ENCODE measurements at regions not wholly inside any gene's neighbourhood (a gene's known extent, or its start where the extent isn't known, plus 50 kb on each side); places are given as distances from the start of the nearest gene placed in this dataset.

GRCh38 chrX:39156051-39156450 lies 354.8 kb downstream of the MID1IP1 start:
- Mint-ChIP-seq H3K9me3 (no peaks in the 10 kb centered on the region), H3K27ac (no peak overlapping the region)

GRCh38 chrX:39157006-39157405 lies 355.7 kb downstream of the MID1IP1 start:
- no peak overlapping the region for H3K4me3 Mint-ChIP-seq
- peaks cover 16% of the 10 kb centered on the region for H3K4me1 Mint-ChIP-seq (ENCODE audit: low read depth)
- no peak overlapping the region for H3K27ac Mint-ChIP-seq
- no peaks in the 10 kb centered on the region for H3K36me3 Mint-ChIP-seq (ENCODE audit: low read depth)
- no peak for DNase-seq
- H3K9me3 Mint-ChIP-seq, result no peaks in the 10 kb centered on the region
- H3K27me3 Mint-ChIP-seq, result peaks cover 48% of the 10 kb centered on the region

More at GRCh38 chrX:39156051-39156450, 354.8 kb downstream of the MID1IP1 start:
- peaks cover 12% of the 10 kb centered on the region for H3K4me1 Mint-ChIP-seq (ENCODE audit: low read depth)
- H3K27me3 Mint-ChIP-seq, result peaks cover 42% of the 10 kb centered on the region
- H3K4me3 Mint-ChIP-seq, result no peak overlapping the region
- H3K36me3 Mint-ChIP-seq (ENCODE audit: low read depth), result no peaks in the 10 kb centered on the region
- no peak for DNase-seq

GRCh38 chrX:39157796-39158195 lies 356.5 kb downstream of the MID1IP1 start:
- peaks cover 46% of the 10 kb centered on the region for H3K27me3 Mint-ChIP-seq

GRCh38 chrX:39158801-39159657 lies 357.8 kb downstream of the MID1IP1 start:
- Mint-ChIP-seq H3K27me3 (peaks cover 53% of the 10 kb centered on the region), H3K9me3 (no peaks in the 10 kb centered on the region), H3K4me3 (no peak overlapping the region), H3K4me1 (ENCODE audit: low read depth) (peaks cover 32% of the 10 kb centered on the region), H3K27ac (no peak overlapping the region), H3K36me3 (ENCODE audit: low read depth) (no peaks in the 10 kb centered on the region)
- DNase-seq, result no peak

More at GRCh38 chrX:39157796-39158195, 356.5 kb downstream of the MID1IP1 start:
- Mint-ChIP-seq H3K9me3 (no peaks in the 10 kb centered on the region), H3K4me1 (ENCODE audit: low read depth) (peaks cover 20% of the 10 kb centered on the region), H3K4me3 (no peak overlapping the region), H3K36me3 (ENCODE audit: low read depth) (no peaks in the 10 kb centered on the region), H3K27ac (no peak overlapping the region)
- DNase-seq, result no peak

GRCh38 chrX:39159921-39160507 lies 358.8 kb downstream of the MID1IP1 start:
- H3K36me3 Mint-ChIP-seq (ENCODE audit: low read depth), result no peaks in the 10 kb centered on the region
- H3K4me3 Mint-ChIP-seq, result no peak overlapping the region
- no peak overlapping the region for H3K27ac Mint-ChIP-seq
- H3K27me3 Mint-ChIP-seq, result peaks cover 49% of the 10 kb centered on the region
- H3K4me1 Mint-ChIP-seq (ENCODE audit: low read depth), result peaks cover 35% of the 10 kb centered on the region
- H3K9me3 Mint-ChIP-seq, result no peaks in the 10 kb centered on the region
- no peak for DNase-seq

GRCh38 chrX:39161611-39162255 lies 360.5 kb downstream of the MID1IP1 start:
- Mint-ChIP-seq H3K9me3 (no peaks in the 10 kb centered on the region), H3K36me3 (ENCODE audit: low read depth) (no peaks in the 10 kb centered on the region), H3K4me1 (ENCODE audit: low read depth) (peaks cover 41% of the 10 kb centered on the region), H3K4me3 (no peak overlapping the region), H3K27me3 (peaks cover 61% of the 10 kb centered on the region), H3K27ac (peak overlapping the region; percentile 22)
- no peak for DNase-seq

GRCh38 chrX:39162322-39162735 lies 361.1 kb downstream of the MID1IP1 start:
- Mint-ChIP-seq H3K27ac (peak overlapping the region; percentile 23), H3K27me3 (peaks cover 61% of the 10 kb centered on the region), H3K9me3 (no peaks in the 10 kb centered on the region), H3K4me1 (ENCODE audit: low read depth) (peaks cover 41% of the 10 kb centered on the region), H3K4me3 (peak overlapping the region; percentile 33), H3K36me3 (ENCODE audit: low read depth) (no peaks in the 10 kb centered on the region)
- DNase-seq, result peak; percentile 70

- H3K4me1 Mint-ChIP-seq (ENCODE audit: low read depth), result peaks cover 49% of the 10 kb centered on the region
- no peak overlapping the region for H3K4me3 Mint-ChIP-seq
- H3K27me3 Mint-ChIP-seq, result peaks cover 66% of the 10 kb centered on the region
- H3K36me3 Mint-ChIP-seq (ENCODE audit: low read depth), result no peaks in the 10 kb centered on the region
- H3K27ac Mint-ChIP-seq, result peak overlapping the region; percentile 45
- no peaks in the 10 kb centered on the region for H3K9me3 Mint-ChIP-seq
- DNase-seq, result no peak
Measured at GRCh38 chrX:39163581-39164126, 362.4 kb downstream of the MID1IP1 start.

- H3K9me3 Mint-ChIP-seq, result no peaks in the 10 kb centered on the region
- peaks cover 44% of the 10 kb centered on the region for H3K4me1 Mint-ChIP-seq (ENCODE audit: low read depth)
- no peak overlapping the region for H3K4me3 Mint-ChIP-seq
- H3K27ac Mint-ChIP-seq, result peak overlapping the region; percentile 45
- no peak for DNase-seq
- peaks cover 64% of the 10 kb centered on the region for H3K27me3 Mint-ChIP-seq
- H3K36me3 Mint-ChIP-seq (ENCODE audit: low read depth), result no peaks in the 10 kb centered on the region
Measured at GRCh38 chrX:39164212-39164611, 363.0 kb downstream of the MID1IP1 start.

GRCh38 chrX:39165185-39165584 lies 363.9 kb downstream of the MID1IP1 start:
- Mint-ChIP-seq H3K4me3 (no peak overlapping the region), H3K27me3 (peaks cover 61% of the 10 kb centered on the region), H3K4me1 (ENCODE audit: low read depth) (peaks cover 38% of the 10 kb centered on the region), H3K27ac (no peak overlapping the region), H3K9me3 (no peaks in the 10 kb centered on the region), H3K36me3 (ENCODE audit: low read depth) (no peaks in the 10 kb centered on the region)
- DNase-seq, result no peak

- peak overlapping the region; percentile 12 for H3K27ac Mint-ChIP-seq
- no peaks in the 10 kb centered on the region for H3K9me3 Mint-ChIP-seq
- peaks cover 37% of the 10 kb centered on the region for H3K4me1 Mint-ChIP-seq (ENCODE audit: low read depth)
- DNase-seq, result no peak
- no peak overlapping the region for H3K4me3 Mint-ChIP-seq
- peaks cover 55% of the 10 kb centered on the region for H3K27me3 Mint-ChIP-seq
- H3K36me3 Mint-ChIP-seq (ENCODE audit: low read depth), result no peaks in the 10 kb centered on the region
Measured at GRCh38 chrX:39165773-39166172, 364.5 kb downstream of the MID1IP1 start.

- H3K4me1 Mint-ChIP-seq (ENCODE audit: low read depth), result peaks cover 28% of the 10 kb centered on the region
- H3K27ac Mint-ChIP-seq, result no peak overlapping the region
- no peak overlapping the region for H3K4me3 Mint-ChIP-seq
- peaks cover 46% of the 10 kb centered on the region for H3K27me3 Mint-ChIP-seq
- H3K36me3 Mint-ChIP-seq (ENCODE audit: low read depth), result no peaks in the 10 kb centered on the region
- no peak for DNase-seq
- H3K9me3 Mint-ChIP-seq, result no peaks in the 10 kb centered on the region
Measured at GRCh38 chrX:39167791-39168190, 366.5 kb downstream of the MID1IP1 start.

GRCh38 chrX:39168609-39169008 lies 367.4 kb downstream of the MID1IP1 start:
- Mint-ChIP-seq H3K27me3 (peaks cover 38% of the 10 kb centered on the region), H3K36me3 (ENCODE audit: low read depth) (no peaks in the 10 kb centered on the region), H3K9me3 (no peaks in the 10 kb centered on the region), H3K4me1 (ENCODE audit: low read depth) (peaks cover 21% of the 10 kb centered on the region), H3K27ac (no peak overlapping the region), H3K4me3 (no peak overlapping the region)
- no peak for DNase-seq

- Mint-ChIP-seq H3K36me3 (ENCODE audit: low read depth) (no peaks in the 10 kb centered on the region), H3K9me3 (no peaks in the 10 kb centered on the region), H3K4me1 (ENCODE audit: low read depth) (peaks cover 26% of the 10 kb centered on the region), H3K27ac (no peak overlapping the region), H3K4me3 (no peak overlapping the region), H3K27me3 (peaks cover 35% of the 10 kb centered on the region)
- DNase-seq, result no peak
Measured at GRCh38 chrX:39169976-39170375, 368.7 kb downstream of the MID1IP1 start.
